PC-3 (cell line): ENCODE measurements at regions not wholly inside any gene's neighbourhood (a gene's known extent, or its start where the extent isn't known, plus 50 kb on each side); places are given as distances from the start of the nearest gene placed in this dataset.

Experiments used
- CTCF ChIP-seq: fragments of 300-600 bp; sonication (generic); conservative IDR thresholded peaks from 2 replicates; pipeline ENCODE4 v1.5.1; 2017; ENCODE audit warnings: antibody characterized with exemption, low read depth, mild to moderate bottlenecking, low read length
- EZH2phosphoT487 ChIP-seq: fragments of 300-600 bp; sonication (generic); IDR thresholded peaks from 2 replicates; pipeline ENCODE4 v1.6.1; 2018; ENCODE audit warnings: mild to moderate bottlenecking, antibody characterized with exemption, low read length, borderline replicate concordance

- TF ChIP-seq CTCF (no peak), EZH2phosphoT487 (no peak)
Measured at GRCh38 chr7:32694182-32694581, 197.4 kb downstream of the KBTBD2 start.
